ENCODE measurements at regions not wholly inside any gene's neighbourhood (a gene's known extent, or its start where the extent isn't known, plus 50 kb on each side); places are given as distances from the start of the nearest gene placed in this dataset.

GRCh38 chr6:163741342-163741741 lies 326.8 kb downstream of the QKI start:
- TF ChIP-seq CTCF (optimal IDR thresholded peaks at IDR 0.05 in 1 of 3, IDR thresholded peaks at IDR 0.05 in 1 of 3, conservative IDR thresholded peaks at IDR 0.05 in 1 of 3; ENCODE audit: extremely low read depth in 1 of 3, insufficient read depth in 2 of 3, low read length in 3 of 3) (no peak), EZH2 (IDR thresholded peaks at IDR 0.05; ENCODE audit: low read length) (no peak)

Data from keratinocyte (primary cell).